ENCODE measurements at regions not wholly inside any gene's neighbourhood (a gene's known extent, or its start where the extent isn't known, plus 50 kb on each side); places are given as distances from the start of the nearest gene placed in this dataset.

- no peak for ATAC-seq (ENCODE audit: low FRiP score)
- TF ChIP-seq, protein P1, sequence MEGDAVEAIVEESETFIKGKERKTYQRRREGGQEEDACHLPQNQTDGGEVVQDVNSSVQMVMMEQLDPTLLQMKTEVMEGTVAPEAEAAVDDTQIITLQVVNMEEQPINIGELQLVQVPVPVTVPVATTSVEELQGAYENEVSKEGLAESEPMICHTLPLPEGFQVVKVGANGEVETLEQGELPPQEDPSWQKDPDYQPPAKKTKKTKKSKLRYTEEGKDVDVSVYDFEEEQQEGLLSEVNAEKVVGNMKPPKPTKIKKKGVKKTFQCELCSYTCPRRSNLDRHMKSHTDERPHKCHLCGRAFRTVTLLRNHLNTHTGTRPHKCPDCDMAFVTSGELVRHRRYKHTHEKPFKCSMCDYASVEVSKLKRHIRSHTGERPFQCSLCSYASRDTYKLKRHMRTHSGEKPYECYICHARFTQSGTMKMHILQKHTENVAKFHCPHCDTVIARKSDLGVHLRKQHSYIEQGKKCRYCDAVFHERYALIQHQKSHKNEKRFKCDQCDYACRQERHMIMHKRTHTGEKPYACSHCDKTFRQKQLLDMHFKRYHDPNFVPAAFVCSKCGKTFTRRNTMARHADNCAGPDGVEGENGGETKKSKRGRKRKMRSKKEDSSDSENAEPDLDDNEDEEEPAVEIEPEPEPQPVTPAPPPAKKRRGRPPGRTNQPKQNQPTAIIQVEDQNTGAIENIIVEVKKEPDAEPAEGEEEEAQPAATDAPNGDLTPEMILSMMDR (IDR thresholded peaks at IDR 0.05): no peak
Measured at GRCh38 chr6:80942911-80943310, 809.6 kb downstream of the TENT5A start.

GRCh38 chr6:80940976-80941375 lies 811.5 kb downstream of the TENT5A start:
- ATAC-seq (ENCODE audit: low FRiP score) (no peak), DNase-seq (ENCODE audit: low spot score) (no peak)
- TF ChIP-seq, protein P1 (IDR thresholded peaks at IDR 0.05): no peak

More at GRCh38 chr6:80942911-80943310, 809.6 kb downstream of the TENT5A start:
- DNase-seq (ENCODE audit: low spot score): no peak

DNA sequence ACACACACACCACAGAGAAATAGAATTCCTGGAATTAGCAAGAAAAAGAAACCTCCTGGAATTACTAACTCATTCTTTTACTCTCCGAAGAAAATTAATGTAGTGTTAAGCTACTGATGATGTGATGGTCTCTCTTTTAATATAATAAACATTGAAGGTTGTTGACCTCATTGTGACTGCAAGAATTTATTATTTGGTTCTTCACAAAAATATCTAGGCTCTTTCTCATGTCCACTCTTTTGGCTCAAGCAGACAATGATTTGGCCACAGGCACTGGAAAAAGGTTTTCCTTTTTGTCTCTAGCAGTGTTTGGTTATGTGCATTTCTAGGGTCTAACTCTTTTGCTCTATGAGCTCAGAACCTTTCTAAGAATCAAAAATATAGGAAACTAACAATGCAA lies 811.9 kb downstream of the TENT5A start:
- DNase-seq (ENCODE audit: low spot score): no peak
- ATAC-seq (ENCODE audit: low FRiP score): no peak
- TF ChIP-seq, protein P1 (IDR thresholded peaks at IDR 0.05): no peak

DNA sequence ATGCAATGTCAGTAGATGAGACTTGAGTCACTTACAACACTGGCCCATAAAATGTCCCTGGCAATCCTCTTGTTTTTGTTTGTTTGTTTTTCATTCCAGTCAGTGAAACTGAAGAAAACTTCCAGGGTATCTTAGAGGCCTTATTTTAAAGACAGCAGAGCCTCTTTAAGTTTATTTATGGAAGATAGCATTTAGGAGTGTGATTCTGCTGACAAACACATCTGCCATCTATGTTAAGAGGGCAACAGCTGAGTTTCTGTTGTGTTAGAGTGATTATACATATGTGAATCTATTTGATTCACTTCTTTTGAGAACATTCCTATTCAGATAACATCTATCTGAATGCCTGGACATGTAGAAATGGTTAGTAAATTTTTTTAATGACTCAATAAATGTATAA lies 812.6 kb downstream of the TENT5A start:
- ATAC-seq (ENCODE audit: low FRiP score): no peak
- no peak for DNase-seq (ENCODE audit: low spot score)
- TF ChIP-seq, protein P1 (IDR thresholded peaks at IDR 0.05): no peak

GRCh38 chr6:80939480-80939879 lies 813.0 kb downstream of the TENT5A start:
- DNase-seq (ENCODE audit: low spot score): no peak
- TF ChIP-seq, protein P1 (IDR thresholded peaks at IDR 0.05): no peak
- no peak for ATAC-seq (ENCODE audit: low FRiP score)

DNA sequence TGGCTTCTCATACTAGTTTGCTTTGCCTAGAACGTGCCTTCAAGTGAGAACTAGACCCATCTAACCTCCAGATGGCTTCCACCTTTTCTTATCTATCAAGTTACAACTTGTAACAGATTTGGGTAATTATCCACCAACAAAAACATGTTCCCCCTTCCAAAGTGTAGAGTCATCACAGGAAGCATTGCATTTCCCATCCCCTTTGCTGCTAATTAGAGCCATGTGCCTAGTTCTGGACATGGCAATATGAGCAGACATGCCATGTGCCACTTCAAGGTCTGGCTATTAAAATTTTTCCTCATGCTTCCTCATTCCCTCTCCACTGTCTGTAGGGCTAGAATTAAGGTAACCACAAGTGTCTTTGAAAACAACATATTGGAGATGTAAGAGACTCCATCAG lies 814.4 kb downstream of the TENT5A start:
- TF ChIP-seq, protein P1 (IDR thresholded peaks at IDR 0.05): no peak
- DNase-seq (ENCODE audit: low spot score) (no peak), ATAC-seq (ENCODE audit: low FRiP score) (no peak)

DNA sequence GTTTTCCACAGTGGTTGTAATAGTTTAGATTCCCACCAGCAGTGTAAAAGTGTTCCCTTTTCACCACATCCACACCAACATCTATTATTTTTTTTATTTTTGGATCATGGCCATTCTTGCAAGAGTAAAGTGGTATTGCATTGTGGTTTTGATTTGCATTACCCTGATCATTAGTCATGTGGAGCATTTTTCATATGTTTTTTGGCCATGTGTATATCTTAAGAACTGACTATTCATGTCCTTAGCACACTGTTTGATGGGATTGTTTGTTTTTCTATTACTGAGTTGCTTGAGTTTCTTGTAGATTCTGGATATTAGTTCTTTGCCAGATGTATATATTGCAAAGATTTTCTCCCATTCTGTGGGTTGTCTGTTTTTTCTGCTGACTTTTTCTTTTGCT lies 820.1 kb downstream of the TENT5A start:
- ATAC-seq (ENCODE audit: low FRiP score): no peak
- TF ChIP-seq, protein P1 (IDR thresholded peaks at IDR 0.05): no peak
- no peak for DNase-seq (ENCODE audit: low spot score)
